ENCODE measurements at regions not wholly inside any gene's neighbourhood (a gene's known extent, or its start where the extent isn't known, plus 50 kb on each side); places are given as distances from the start of the nearest gene placed in this dataset.

DNA sequence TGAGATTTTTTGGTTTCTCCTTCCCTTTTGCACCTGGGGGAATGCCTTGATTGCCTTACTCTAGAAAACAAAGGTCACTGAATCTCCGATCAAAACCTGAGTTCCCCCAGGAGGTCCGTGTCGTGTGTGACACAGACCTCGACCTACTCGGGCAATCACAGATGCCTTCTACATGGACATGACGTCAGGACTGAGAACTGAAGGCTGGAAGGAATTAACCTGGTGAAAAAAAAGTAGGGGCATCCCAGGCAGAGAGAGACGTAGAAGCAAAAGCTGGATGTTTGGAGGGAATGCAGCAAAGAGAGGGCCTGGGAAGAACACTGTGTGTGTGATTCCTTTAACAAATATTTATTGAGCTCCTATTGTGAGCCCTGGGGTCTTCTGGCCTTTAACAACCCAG is 178.0 kb downstream of the PRDM2 start:
- no peak for DNase-seq (ENCODE audit: low read depth)

DNA sequence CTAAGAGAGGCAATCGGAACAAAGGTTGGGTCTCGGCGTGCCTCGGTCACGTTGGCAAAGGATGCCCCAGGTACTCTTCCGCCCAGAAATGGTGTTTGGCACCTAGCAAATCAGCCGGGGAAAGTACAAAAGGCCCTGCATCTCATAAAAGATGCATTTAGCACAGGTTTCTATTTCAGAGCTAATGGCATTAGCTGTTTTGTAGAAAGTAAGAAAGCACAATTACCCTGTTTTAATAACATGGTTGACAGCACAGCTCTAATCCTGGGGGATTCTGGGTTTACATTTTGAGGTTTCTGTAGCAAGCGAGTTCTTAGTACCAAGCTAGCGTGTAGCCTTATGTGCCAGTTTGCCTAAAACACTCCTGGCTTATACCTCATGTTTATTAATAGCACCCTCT is 178.5 kb downstream of the PRDM2 start:
- DNase-seq (ENCODE audit: low read depth): no peak

DNA sequence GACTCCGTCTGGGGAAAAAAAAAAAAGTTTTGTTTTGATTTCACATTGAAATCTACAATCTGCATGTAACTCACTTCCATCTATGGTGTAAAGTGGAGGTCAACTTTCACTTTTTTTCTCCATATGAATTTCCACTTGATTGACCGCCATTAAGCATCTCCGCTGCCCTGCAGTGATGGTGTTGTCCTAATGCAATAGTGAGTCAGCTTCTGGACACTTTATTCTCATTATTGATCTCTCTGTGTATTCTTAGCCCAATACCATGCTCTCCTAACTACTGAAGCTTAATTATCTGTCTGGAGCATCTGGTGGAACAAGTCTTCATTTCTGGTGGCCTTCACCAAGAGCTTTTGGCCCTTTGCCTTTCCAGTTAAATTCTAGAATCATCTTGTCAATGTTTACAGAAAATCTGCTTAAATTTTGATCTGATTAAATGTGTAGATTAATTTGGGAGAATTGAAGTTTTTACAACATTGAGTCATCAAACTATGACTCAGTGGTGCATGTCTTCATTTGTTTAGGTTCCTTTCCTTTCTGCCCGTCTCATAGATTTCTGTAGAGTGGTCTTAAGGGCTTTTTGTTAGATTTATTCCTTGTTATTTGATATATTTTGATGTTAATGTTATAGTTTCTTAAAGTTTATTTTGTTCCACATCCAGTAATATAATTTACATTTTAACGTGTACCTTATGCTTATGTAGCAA is 181.5 kb downstream of the PRDM2 start:
- no peak for DNase-seq (ENCODE audit: low read depth)

DNA sequence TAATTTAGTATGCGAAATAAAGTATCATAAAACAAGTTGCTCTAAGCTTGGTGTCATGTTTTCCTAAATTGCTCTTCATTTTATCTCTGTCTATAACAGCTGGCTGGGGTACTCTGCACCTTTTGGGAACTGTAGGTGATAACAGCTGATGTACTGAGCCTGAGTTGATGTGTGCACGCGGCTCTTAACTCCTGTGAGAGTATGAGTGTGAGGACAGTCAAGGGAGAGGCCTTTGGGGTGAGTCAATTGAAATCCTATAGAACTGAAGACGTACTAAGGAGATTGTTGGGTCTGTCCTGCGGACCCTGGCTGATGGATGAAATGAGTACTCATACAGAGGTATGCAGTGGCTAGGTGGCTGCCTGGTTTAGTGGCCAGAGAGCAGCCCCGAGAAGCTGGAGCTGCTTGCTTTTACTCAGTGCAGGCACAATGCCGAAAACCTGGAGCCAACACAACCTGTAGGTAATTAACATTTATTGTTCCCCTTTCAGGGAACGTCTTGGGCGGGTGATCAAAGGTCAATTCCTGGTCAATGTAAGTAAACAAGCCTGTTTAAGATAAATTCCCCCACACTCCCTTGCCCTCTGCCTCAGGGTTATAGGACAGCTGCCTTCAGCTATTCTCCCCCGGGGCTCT is 188.5 kb downstream of the PRDM2 start:
- no peak for DNase-seq (ENCODE audit: low read depth)

DNA sequence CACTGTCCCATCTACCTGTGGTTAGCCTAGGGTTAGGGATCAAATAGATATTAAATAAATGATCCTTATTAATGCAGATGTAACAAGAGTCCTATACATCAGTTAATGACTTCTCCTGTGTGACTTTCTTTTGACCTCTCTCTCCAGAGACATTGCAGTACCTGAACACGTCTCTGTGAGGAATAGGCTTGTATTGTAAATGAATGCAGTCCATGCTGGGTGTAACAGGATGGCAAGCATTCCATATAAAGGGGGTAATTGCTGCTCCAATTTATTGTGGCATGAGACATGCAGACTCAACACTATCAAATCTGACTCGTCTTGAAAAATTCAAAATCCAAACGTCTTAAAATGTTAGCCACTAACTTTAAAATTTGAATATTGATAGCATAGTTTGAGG is 189.5 kb downstream of the PRDM2 start:
- DNase-seq (ENCODE audit: low read depth): no peak

DNA sequence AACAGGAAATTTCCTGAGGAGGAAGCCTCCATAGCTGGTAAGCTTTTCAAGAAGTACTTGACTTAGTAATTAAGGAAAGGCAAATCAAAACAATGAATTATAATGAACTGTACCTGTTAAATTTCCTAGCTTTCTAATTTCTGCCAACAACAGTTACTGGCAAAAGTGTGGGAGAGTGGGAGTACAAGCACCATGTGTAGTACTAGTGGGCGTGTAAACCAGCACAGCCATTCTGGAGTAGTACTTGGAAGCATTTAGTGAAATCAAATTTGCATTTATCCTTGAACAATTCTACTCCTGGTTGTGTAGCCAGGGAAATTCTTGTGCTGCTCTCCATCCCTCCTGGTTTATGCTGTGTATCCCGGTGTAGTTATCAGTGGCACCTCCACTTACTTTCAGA is 190.8 kb downstream of the PRDM2 start:
- no peak for DNase-seq (ENCODE audit: low read depth)

DNA sequence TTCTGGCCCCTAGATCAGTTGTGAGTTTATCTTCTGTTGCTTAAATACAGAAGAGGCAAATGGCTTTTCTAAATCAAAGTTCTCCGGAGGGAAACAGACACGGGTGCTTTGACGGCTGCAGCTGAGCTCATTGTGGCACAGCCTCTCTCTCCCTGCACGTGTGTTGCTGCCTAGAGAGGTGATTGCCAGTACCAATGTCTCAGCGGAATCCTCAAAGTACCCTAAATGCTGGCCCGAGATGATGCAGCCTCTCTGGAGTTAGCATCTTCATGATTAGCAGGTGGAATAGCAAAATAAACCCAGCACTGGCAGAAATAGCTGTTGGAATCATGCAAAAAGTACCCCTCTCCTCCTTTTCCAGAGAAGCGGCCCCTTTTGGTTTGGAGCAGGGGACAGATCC is 192.2 kb downstream of the PRDM2 start:
- DNase-seq (ENCODE audit: low read depth): no peak

DNA sequence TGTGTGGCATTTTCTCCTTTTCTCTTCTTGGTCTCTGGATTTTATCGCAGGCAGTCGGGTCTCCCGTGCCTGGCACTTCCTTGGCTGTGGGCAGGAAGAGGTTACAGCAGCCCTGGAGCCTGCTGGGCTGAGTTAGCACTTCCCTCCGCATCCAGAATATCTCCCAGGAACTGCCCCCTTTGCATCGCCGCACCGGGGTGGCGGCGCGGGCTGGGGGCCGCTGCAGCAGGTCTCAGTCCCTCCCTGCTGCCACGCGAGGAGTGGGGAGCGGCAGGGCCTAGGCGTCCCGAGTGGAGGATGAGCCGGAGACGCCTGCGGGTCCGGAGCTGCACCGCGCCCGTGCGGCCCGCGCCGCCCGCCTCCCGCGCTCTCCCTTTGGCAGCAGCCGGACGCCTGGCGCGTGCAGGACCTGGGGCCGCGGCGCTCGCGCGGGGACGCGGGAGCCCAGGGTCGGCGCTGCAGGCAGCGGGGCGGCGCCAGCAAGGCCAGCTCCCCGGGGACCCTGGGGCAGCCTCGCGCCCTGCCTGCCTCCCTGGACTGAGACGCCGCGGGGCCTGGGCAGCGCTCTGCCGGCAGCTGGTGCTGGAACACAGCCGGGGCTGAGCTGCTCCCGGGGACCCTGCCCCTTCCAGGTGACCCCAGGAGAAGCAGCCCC is 192.8 kb downstream of the PRDM2 start:
- no peak for DNase-seq (ENCODE audit: low read depth)

DNA sequence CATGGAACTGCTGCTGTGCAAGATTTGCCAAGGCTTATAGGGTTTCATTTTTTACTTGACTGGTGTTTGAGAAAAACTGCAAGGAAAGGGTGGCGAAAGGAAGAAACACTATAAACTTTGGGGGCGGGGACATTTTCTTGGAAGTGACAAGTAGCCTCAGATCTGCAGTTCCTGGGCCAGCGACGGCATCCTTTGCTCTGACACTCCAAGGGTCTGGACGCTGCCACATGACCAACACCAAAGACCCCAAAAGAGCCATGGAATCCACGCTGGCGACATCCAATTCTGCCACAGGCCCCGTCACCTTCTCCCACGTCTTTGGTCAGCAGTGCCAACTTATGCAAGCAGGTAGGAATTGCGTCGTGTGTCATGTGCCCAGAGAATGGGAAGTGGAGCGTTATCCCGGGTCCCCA is 193.4 kb downstream of the PRDM2 start:
- DNase-seq (ENCODE audit: low read depth): no peak

DNA sequence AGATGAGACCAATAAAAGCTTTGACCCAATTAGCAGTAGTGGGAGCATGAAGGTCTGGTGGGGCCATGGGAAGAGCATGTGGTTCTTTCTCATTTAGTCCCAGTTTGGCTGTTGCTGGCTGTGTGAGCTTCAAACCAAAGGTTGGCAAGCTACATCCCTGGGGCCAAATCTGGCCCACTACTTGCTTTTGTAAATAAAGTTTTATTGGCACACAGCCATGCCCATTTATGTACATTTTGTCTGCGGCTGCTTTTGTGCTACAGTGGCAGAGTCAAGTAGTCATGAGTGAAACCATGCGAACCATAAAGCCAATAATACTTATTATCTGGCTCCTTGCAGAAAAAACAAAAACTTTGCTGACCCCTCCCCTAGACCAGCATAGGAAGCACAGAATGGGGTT is 196.9 kb downstream of the PRDM2 start:
- DNase-seq (ENCODE audit: low read depth): no peak

DNA sequence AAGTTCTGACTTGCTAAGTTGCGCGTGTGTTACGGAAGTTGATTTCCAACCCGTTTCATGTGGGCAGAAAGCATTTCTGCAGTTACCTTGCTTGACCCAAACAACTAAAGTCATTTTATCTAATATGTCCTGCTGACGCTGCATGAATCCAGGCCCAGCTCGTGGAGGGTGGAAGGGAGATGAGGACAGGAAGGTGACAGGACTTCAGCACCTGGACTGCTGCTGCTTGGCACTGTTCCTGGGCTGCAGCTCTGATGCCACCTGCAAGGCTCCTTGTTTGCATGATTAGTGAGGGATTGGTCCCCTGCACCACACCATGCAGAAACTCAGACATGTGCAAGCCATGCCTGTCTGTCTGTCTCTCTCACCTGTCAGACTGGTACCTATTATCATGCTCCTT is 198.4 kb downstream of the PRDM2 start:
- no peak for DNase-seq (ENCODE audit: low read depth)

DNA sequence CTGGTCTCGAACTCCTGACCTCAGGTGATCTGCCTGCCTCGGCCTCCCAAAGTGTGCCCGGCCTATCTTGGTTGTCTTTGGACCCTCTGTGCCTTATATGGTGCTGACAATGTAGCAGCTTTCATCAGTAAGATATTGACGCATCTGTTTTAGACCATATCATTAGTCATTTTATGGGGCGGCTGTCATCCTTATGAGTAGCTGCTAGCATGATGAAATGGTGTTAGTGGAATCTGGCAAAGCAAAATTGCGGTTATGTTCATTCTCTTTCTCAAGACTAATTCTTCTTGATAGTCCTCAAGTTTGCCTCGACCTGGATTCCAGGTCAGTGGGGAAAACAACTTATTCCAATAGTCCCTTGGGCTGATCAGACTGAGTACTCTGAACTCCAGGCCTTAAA is 199.9 kb downstream of the PRDM2 start:
- no peak for DNase-seq (ENCODE audit: low read depth)

DNA sequence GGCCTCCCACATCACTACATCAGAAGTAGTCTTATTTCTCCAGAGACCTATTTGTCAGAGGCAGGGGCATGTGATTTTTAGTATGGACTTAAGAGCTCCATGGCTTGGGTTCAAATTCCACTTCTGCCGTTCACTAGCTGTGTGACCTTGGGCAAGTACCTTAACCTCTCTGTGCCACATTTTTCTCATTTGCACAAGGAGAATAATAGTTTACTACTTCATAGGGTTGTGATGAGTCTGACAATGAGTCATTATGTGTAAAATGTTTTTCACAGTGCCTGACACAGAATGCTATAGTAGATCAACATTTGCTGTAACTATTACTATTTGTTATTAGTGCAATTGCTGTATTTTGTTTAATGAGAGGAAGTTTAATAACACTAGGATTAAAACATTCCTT is 200.6 kb downstream of the PRDM2 start:
- DNase-seq (ENCODE audit: low read depth): no peak

DNA sequence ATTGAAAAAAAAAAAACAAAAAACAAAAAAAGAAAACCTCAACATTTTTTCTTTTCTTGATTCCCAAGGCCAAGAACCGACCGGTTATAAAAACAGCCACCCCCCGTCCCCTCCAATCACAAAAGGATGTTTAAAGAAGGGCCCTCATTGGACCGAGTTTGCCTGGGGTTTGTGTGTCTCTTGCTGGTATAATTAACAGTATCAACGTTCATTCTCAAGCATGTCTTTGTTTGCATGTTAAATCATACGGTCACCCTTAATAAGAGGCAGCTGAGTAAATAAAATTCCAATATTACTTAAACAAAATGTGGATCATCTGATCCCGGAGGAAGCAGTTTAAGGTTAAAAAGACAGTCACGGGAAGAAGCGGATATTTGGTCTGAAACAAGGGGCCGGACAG is 201.1 kb downstream of the PRDM2 start:
- no peak for DNase-seq (ENCODE audit: low read depth)

DNA sequence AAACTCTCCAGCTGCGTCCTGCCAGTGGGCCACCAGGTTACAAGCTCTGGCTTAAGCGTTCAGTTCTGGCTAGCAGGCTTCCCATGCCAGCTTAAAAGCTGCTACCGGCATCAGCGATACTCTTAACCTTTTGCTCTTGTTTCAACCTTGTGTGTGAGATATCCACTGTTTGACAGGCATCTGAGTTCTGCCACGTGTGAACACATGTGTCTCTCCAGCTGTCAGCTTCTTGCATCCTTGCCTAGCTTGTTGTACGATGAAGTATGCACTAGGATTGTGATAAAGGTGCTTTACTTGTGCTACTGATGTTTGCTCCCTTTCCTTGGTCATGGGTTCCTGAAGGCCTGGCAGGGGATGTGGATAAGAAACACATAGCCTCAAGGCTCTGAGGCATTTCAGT is 201.6 kb downstream of the PRDM2 start:
- DNase-seq (ENCODE audit: low read depth): no peak

DNA sequence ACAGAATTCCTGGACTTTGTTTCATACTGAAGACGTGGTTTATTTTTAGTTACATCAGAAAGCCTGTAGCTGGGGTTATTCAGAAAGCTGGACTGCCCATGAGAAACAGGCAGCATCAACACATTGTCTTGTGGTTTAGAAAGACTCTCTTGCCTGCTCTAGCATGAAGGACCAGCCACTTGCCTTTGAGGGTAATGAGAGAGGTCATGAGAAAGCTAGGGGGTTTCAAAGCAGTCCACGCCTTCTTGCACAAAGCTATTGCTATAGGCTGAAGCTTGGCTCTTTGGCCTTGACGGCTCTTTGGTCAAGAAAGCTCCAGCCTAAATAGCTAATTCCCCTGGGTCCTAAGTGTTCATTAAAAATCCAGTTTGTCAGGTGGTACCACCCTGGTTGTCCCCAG is 208.1 kb downstream of the PRDM2 start:
- DNase-seq (ENCODE audit: low read depth): no peak

DNA sequence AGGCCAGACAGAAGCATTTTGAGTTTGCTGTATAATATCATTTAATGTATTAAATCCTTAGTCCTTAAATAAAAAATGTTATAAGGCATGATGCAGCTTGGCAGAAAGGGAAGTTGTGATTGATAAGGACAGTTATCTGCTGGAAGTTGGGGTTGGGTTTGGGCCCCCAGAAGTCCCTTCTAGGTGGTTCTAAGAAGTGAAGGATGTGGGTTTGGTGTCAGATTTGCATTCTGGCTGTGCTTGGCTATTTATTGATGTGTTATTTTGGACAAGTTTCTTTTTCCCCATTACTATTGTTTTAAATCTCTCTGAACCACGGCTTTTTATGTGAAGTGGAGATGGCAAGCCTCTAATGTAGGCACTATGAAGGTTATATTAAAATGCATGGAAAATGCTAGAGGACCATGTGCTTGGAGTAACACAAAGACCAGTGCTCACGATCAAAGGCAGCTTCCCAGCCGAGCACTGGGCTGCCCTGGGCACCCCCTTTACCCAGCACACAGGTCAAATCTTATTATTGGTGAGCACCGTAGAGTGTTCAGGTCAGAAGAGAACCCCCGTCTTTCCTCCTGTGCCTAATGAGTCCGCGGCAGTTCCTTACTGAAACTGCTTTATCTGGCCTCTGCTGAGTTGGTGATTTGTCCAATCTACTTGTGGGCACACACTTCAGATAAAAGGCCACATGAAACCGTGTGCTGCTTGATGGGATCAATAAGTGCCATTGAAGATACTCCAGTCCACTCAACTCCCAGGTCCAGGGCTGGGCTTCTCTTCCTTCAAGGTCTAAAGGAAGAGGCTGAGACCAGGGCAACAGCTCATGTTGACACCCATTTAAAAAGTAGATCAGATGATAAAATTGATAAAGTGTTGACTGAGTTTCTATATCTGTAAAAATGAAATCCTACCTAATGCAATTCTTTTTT is 212.0 kb downstream of the PRDM2 start:
- DNase-seq (ENCODE audit: low read depth): no peak

DNA sequence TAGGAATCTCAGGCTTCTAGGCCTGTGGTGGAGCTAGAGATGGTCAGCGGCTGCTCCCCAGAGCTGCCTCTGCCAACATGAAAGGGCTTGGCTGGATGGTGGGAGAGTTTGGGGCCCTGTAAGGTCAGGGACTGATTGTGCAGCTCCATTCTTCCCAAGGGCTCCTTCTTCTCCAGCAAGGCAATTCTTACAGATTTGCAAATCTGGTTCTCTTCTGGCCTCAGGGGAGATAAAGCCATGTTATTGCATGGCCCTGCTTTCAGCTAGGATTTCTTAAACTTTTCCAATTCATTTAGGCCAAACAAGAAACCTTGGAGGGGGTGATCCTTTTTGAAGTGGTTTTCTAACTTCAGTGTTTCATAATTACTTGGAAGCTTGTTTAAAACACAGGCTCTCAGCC is 213.4 kb downstream of the PRDM2 start:
- no peak for DNase-seq (ENCODE audit: low read depth)

DNA sequence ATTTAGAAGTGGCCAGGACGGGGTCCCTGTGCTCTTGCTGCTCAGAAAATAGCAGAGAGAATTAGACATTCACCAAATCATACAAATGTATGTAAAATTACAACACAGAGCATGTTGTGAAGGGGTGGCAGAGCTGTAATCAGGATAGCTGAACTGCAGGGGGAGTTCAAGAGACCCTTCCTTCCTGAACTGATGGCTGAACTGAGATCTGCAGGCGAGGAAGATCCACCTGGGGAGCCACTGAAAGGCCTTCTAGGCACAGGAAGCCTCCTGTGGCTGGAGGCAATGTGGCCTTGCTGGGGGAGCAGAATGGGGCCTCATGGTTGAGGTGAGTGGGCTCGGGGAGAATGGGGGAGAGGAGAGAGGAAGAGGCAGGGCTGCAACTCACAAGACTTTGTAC is 216.5 kb downstream of the PRDM2 start:
- no peak for DNase-seq (ENCODE audit: low read depth)

DNA sequence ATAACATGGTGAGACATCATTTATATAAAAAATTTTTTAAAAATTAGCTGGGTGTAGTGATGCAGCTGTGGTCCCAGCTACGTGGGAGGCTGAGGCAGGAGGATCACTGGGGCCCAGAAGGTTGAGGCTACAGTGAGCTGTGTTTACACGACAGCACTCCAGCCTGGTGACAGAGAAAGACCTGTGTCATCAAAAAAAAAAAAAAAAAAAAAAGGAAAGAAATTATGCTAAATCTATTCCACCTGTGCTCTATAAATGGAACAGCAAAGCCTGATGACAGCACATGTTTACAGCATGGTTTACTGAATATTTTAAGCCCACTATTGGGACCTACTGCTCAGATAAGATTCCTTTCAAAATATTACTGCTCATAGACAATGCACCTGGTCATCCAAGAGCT is 217.6 kb downstream of the PRDM2 start:
- DNase-seq (ENCODE audit: low read depth): no peak

DNA sequence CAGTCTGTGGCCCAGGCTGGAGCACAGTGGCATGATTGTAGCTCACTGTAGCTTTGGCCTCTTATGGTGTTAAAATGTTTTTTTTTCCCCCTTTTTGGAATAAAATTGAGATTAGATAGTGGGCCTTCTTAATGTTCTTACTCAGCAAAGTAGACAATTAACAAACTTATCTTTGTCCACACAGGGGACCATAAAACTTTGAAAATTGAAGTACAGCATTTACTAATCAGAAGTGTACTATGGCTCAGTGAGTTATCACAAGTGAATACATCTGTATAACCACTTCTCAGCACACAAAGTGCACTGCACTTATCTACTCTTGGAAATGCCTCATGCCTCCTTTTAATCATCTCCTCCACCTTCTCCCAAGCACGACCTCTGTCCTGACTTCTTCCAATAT is 218.9 kb downstream of the PRDM2 start:
- no peak for DNase-seq (ENCODE audit: low read depth)

DNA sequence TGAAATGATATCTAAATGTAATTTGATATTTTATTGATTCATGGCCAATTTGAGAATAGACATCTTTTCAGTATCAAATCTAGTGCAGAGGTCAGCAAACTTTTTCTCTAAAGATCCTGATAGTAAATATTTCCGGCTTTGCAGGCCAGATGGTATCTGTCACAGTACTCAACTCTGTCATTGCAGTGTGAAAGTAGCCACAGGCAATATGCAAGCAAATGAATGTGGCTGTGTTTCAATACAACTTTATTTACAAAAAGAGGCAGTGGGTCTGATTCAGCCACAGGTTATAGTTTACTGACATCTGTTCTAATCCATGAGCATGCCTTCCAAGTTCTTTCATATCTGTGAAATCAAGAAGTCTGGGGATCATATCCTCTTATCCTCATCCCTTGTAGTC is 221.2 kb downstream of the PRDM2 start:
- DNase-seq (ENCODE audit: low read depth): no peak
